ENCODE measurements at regions not wholly inside any gene's neighbourhood (a gene's known extent, or its start where the extent isn't known, plus 50 kb on each side); places are given as distances from the start of the nearest gene placed in this dataset.
A peak's percentile ranks its signal among the peaks of the same experiment; 100 is the strongest.
"Not testable (repeated sequence)": the region's sequence is repeated elsewhere in the genome, so short reads cannot be mapped to it uniquely, and the experiment has no call there.

DNA sequence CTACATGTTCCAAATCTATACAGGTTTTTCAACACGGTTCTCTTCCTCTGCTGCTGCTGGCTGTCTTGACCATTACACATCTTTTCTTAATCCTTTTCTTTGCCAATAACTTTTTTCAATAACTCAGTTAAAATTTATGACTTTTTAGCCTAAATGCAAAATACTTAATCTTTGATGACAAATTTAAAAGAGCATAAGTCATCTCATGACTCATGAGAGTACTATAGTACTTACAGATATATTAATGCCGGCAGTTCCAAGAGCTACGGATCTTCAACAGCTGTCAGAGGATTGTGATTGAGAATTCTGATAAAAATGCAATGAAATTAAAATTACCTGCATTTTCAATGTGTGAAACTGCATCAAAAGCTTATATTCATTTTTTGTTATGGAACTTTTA, 105.5 kb downstream of the KPNA2 start:
- no peak for DNase-seq (ENCODE audit: low spot score)

DNA sequence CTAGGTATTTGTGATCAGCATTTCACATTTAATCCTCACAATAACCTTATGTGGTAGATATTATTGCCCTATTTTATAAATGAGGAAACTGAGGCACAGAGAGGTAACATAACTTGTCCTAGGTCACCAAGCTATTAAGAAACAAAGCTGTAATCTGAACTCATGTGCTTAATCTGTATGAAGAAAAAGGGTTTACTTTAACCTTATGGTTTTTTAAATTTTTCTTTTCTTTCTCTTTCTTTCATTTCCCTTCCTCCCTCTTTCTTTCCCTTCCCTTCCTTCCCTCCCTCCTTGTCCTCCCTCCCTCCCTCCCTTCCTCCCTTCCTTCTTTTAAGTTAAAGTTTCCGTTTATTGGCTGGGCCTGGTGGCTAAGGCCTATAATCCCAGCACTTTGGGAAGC, 105.2 kb upstream of the AMZ2 start:
- DNase-seq (ENCODE audit: low spot score), result no peak

DNA sequence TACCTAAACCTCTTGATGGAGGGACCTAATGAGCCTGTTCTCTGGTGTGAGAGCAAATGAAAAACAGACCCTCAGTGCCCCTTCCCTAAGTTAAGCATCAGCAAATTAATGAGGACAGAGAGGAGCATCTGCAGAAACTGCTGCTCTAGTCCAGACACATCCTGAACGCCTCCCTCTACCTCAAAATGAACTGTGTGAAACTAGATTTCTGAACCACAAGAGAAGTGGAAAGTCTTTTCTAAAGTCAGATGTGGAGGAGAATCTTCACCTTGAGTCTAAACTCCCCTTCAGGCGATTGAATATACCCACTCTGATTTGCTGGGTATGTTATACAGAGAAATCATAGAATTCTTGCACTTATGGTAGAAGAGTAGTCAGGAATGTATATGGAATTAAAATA, 104.4 kb upstream of the AMZ2 start:
- DNase-seq (ENCODE audit: low spot score), result no peak

DNA sequence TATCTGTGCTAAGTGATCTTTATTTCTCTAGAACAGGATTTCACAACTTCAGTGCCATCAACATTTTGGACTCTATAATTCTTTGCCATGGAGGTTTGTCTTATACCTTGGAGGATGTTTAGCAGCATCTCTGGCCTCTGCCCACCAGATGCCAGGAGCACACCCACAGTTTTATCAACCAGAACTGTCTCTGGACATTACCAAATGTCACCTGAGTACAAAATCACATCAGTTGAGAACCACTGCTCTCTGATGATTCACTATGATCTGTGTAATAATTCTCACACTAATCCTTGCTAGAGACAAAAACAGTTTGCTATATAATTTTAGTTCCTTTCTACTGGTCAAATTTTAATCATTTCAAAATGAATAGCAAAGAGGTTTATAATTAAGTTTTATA, 102.8 kb upstream of the AMZ2 start:
- no peak for DNase-seq (ENCODE audit: low spot score)

DNA sequence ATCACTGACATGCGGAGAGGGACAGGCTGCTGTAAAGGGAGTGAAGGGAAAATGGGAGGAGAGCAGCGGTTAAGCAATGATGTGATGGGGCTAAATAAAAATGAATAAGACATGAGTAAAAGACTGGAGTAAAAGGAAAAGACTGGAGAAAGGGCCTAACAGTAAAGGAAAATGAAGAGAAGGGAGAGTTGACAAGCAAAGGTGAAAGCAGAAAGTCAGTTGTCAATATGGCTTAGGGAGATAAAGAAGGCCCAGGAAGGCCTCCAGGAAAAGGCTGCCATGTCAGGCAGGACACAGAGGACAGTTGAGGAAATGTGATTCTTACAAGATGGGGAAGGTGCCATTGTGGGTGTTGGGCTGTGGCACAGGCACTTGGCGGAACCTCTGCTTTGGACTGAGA, 98.9 kb upstream of the AMZ2 start:
- DNase-seq (ENCODE audit: low spot score), result no peak

DNA sequence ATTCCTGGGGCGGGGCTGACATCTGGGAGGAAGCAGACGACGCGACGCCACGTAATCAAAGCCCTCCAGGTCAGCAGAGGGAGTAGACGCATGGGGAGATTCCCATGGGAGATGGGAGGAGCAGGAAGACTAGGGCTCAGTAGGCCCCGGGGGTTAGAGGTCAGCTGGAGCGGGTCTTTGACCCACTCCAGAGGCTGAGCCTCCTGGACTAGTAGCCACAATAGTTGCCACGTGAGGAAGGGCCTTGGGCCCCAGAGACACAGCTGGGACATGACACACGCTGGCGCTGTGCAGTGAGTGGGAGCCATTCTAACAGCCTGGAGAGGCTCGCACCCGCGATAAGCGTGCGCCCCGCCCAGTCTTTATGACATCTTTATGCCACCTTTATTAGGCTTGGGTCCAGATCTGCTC, 95.7 kb upstream of the AMZ2 start:
- no peak for DNase-seq (ENCODE audit: low spot score)

DNA sequence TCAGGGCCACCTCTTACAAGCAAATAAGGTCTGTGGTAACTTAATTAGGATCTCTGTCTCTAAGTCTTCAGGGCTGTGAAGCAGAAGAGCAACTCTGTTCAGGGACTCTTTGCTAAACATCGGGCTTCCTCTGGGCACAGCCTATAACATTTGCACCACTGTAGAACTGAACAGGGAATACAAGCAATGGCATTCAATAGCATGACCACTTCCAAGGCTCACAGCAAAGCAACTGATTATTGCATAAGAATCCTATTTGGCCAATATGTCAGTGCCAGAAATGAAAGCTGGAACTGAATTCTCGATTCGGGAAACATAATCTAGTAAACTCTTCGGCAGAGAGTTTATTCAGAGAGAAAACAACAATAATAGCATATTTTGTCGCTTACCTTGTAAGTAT, 92.2 kb upstream of the AMZ2 start:
- no peak for DNase-seq (ENCODE audit: low spot score)

DNA sequence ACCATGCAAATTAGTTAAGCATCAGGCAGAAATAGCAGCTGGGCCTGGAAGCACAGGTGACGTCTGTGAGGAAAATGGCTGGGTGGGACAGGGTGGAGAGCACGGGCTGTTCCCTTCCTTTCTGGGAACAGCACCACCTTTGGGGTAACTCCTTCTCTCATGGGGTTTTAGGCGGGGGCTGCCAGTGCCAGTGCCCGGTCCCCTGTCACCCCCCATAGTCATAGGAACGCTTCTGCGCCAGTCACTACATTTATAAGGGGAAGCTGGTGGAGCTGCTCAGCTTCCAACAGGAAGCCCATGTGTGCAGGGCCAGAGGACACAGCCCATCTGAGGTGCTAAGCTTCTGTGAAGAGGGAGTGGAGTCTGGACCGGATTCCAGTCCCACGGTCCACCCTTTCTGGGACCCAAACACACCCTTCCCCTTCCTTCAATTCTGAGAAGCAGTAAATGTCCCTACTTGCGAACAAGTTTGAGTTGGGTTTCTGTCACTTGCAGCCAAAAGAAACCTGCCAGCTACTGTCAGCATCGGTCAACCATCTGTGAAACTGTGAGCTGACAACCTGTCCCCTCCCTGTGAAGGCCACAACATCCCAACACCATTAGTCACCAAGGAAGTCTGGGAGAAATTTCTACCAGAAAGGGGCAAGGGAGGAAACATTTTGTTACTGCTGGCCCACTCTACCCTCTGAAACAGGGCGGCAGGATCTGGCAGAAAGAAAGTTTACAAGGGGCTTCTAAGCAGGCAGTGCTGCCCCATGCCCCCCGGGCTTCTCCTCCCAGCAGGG, 86.0 kb upstream of the AMZ2 start:
- DNase-seq (ENCODE audit: low spot score), result no peak

DNA sequence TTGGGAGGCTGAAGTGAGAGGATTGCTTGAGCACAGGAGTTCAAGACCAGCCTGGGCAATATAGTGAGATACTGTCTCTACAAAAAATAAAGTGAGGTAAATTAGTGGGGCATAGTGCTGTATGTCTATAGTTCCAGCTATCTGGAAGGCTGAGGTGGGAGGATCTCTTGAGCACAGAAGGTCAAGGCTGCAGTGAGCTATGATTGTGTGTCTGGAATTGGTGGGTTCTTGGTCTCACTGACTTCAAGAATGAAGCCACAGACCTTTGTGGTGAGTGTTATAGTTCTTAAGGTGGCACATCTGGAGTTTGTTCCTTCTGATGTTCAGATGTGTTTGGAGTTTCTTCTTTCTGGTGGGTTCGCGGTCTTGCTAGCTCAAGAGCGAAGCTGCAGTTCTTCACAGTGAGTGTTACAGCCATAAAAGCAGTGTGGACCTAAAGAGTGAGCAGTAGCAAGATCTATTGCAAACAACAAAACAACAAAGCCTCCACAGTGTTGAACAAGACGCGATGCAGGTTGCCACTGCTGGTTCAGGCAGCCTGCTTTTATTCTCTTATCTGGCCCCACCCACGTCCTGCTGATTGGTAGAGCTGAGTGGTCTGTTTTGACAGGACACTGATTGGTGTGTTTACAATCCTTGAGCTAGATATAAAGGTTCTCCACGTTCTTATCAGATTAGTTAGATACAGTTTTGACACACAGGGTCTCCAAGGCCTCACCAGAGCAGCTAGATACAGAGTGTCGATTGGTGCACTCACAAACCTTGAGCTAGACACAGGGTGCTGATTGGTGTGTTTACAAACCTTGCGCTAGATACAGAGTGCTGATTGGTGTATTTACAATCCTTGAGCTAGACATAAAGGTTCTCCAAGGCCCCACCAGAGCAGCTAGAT, 79.3 kb upstream of the AMZ2 start:
- not testable (repeated sequence) for DNase-seq (ENCODE audit: low spot score)

DNA sequence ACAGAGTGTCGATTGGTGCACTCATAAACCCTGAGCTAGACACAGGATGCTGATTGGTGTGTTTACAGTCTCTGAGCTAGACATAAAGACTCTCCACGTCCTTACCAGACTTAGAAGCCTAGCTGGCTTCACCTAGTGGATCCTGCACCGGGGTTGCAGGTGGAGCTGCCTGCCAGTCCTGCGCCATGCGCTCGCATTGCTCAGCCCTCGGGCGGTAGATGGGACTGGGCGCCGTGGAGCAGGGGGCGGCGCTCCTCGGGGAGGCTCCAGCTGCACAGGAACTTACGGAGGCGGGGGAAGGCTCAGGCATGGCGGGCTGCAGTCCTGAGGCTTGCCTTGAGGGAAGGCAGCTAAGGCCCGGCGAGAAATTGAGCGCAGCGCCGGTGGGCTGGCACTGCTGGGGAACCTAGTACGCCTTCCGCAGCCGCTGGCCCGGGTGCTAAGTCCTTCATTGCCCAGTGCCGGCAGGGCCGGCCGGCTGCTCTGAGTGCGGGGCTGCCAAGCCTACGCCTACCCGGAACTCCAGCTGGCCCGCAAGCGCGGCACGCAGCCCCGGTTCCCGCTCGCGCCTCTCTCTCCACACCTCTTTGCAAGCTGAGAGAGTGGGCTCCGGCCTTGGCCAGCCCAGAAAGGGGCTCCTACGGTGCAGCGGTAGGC, 78.5 kb upstream of the AMZ2 start:
- not testable (repeated sequence) for DNase-seq (ENCODE audit: low spot score)

DNA sequence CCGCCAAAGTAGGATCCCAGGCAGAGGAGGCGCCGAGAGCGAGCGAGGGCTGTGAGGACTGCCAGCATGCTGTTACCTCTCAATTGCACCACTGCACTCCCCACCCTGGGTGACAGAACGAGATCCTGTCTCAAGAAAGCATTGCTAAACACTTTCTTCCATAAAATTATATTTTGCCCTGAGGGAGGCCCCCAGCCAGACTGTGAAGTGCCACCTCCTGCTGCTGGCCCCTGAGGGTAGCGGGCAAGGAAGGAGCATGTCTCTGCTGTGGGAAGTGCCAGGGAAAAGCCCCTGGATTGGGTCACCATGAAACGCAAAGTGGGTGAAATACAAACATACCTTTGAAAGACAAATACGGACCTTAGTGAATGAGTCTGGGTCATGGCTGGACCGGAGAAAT, 78.0 kb upstream of the AMZ2 start:
- no peak for DNase-seq (ENCODE audit: low spot score)

DNA sequence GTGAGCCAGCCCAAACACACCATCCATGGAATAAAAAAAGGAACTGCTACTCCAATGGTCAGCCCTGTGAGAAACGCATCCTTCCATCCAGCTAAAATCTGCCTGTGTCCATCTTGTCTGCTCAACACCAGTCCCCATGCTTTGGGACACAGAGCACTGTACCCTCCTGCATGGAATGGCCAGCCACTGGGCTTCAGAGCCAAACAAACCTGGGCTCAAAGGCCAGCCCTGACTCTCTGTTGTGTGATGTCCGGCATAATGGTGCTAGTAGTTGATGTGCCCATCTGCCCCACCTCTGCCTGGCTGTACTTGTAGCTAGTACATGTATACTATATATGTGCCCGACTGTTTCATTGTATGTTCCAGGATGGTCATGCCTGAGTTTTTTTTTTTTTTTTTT, 77.6 kb upstream of the AMZ2 start:
- DNase-seq (ENCODE audit: low spot score), result no peak

DNA sequence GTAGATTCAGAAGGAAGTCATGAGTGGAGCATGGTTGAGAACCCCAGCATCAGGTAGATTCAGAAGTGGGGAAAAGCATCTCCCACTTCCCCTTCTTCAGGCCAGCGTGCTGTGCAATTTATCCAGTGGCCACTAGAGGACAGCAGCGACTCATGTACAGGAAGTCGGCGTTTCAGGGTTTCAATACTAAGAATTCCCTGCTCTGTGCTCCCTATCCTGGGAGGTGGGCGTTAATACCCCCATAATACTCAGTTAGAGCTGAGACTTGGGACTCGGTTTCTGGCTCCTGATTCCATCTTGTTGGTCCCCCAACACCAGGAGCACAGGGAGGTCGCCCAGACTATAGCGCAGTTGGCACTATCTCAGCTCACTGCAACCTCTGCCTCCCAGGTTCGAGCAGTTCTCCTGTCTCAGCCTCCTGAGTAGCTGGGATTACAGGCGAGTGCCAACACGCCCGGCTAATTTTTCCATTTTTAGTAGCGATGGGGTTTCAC, 75.3 kb upstream of the AMZ2 start:
- DNase-seq (ENCODE audit: low spot score), result peak; percentile 71

DNA sequence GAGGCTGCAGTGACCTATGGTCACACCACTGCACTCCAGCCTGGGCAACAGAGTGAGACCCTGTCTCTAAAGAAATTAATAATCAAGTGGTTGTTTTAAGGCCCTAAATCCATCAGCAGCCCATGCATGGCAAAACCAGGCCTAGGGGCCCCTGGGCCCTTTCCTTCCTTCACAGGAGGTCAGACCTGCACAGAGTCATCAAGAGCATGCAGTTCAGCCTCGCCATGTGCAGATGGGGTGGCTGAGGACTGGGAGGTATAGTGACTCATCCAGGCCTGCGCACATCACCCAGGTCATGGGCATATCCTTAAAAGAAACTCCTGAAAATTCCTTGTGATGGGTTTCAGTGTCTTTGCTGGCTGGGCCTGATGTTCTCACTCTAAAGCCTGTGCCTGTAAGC, 72.4 kb upstream of the AMZ2 start:
- DNase-seq (ENCODE audit: low spot score), result no peak

DNA sequence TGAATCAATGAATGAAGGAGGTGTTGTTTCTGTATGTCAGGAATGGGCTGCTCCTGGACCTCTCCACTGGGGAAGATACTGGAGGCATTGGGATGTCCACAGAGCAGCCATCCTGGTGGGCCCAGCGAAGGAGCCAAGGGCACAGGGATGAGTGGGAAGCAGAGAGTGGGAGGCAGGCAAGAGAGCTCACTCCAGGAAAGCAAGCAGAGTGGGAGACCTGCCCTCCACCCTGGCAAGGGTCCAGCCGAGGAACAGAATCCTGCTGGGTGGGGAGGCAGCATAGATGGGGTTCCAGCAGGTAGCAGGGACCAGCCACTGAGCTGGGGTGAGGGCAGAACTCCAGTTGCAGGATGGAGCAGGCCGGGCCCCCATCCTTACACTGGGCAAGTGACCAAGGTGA, 71.9 kb upstream of the AMZ2 start:
- no peak for DNase-seq (ENCODE audit: low spot score)

DNA sequence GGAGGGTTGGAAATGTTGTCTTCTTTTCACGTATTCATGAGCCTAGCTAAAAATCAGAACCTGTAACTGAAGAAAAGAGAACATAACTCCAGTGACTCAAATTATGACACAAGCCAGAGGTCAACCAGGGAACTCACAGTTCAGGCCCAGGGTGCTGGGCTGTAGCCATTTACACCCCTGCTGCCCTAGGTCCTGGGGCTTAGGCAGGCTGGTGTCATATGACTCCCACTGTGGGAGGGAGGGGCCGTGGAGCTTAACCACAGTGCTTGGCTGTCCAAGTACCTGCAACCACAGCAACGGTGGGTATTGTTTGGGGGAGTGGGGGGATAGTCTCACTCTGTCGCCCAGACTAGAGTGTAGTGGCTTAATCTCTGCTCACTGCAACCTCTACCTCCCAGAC, 71.1 kb upstream of the AMZ2 start:
- no peak for DNase-seq (ENCODE audit: low spot score)

DNA sequence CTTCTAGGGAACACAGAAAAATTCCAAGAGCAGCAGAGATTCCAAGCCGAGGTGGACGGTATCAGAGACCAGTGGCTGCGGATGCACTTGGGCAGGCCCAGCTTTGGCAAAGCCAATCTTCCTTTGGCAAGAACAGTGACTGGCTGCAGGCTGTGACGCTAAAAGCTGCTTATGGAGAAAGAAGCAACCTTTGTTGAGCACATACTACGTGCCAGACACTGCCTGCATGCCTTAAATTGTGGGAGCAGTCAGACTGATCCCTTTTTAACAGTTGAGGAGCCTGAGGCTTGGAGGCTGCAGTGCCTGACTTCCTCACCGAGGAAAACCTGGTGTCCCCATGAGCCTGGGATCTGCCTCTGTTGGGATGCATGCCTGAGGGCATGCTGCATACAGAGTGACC, 69.0 kb upstream of the AMZ2 start:
- DNase-seq (ENCODE audit: low spot score), result no peak

DNA sequence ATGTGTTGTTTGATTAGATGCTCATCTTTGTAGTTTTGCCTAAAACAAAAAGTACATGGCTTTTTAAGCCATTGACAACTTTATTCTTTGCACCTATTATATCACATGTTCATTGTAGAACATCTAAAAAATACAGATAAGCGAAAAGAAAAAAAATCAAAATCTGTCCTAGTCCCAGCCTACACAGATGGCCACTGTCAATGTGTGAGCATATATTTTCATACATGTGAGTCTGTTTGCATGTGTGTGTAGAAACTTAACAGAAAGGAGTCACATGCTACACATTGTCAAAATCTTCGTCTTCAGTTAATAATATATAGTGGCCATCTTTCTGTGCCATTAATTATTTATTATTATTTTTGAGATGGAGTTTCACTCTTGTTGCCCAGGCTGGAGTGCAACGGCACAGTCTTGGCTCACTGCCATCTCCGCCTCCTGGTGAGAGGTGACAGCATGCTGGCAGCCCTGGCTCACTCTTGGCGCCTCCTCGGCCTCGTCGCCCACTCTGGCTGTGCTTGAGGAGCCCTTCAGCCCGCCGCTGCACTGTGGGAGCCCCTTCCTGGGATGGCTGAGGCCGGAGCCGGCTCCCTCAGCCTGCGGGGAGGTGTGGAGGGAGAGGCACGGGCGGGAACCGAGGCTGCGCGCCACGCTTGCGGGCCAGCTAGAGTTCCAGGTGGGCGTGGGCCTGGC, 68.5 kb upstream of the AMZ2 start:
- no peak for DNase-seq (ENCODE audit: low spot score)

DNA sequence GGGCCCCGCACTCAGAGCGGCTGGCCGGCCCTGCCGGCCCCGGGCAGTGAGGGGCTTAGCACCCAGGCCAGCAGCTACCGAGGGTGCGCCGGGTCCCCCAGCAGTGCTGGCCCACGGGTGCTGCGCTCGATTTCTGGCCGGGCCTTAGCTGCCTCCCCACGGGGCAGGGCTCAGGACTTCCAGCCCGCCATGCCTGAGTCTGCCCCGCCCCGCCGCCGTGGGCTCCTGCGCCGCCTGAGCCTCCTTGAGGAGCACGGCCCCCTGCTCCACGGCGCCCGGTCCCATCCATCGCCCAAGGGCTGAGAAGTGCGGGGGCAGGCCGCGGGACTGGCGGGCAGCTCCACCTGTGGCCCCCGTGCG, 67.9 kb upstream of the AMZ2 start:
- no peak for DNase-seq (ENCODE audit: low spot score)

DNA sequence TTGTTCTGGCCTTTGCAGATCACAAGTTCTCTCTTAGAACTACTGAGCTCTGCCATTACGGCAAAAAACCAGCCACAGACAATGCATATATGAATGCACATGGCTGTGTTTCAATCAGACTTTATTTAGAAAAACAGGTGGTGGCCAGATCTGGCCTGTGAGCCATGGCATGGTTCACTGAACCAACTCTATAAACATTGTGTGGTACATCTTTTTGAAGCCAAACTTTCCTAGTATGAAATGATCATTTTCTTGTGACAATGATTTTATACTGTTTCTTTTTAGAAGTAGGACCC, 65.9 kb upstream of the AMZ2 start:
- no peak for DNase-seq (ENCODE audit: low spot score)

DNA sequence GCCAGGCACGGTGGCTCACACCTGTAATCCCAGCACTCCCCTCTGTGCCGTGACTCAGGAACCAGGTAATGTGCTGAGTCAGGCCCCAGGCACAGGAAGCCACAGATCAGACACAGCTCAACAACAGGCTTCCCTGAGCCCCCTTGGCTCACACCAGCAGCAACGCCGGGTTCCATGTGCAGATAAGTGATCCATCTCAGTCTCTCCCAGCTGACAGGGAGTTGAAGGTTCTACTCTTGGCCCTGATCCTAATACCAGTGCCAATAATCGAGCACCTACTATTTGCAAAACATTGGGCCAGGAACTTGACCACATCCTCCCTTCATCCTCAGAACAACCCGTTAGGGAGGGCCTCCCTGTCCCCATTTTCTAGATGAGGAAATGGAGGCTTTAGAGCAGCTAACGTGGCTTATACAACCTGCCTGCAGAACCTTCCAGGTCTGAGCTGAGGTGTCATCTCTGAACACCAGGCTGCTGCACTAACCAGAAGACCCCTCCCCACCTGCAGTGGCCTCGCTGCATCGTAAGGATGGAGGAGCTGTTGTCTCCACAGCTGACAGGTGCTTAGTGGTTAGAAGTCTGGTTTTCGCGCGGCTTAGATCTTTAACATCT, 64.8 kb upstream of the AMZ2 start:
- DNase-seq (ENCODE audit: low spot score), result no peak

DNA sequence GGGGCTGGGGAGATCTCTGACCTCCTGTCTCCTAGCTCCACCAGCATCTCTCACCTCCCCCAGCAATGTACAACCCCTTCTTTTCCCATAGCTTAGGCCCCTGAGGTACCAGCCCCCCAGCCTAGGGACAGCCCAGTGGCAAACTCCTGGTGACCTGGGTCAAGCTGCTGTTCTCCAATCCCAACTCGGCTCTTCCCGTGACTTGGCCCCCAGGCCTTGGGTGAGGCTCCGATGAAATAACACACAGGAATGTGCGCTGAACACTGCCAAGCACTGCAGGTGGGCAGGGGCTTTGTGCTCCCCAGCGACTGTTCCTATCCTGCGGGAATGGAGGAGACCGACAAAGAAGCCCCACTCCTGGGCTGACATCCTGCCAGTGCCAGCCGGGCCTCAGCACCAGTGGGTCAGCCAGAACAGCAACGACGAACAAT, 63.7 kb upstream of the AMZ2 start:
- no peak for DNase-seq (ENCODE audit: low spot score)
